ENCODE measurements at regions not wholly inside any gene's neighbourhood (a gene's known extent, or its start where the extent isn't known, plus 50 kb on each side); places are given as distances from the start of the nearest gene placed in this dataset.

GRCh38 chr18:1522249-1522615 lies 617.6 kb downstream of the ADCYAP1 start:
- Histone ChIP-seq H2AK5ac (ENCODE audit: low read length) (no peak overlapping the region), H3K79me2 (ENCODE audit: control insufficient read depth, insufficient read depth, low read length, poor library complexity) (no peaks in the 10 kb centered on the region), H3K4me3 (ENCODE audit: low read depth, low read length) (no peak overlapping the region), H3K18ac (ENCODE audit: low read length) (no peak overlapping the region), H3K9me3 (ENCODE audit: insufficient read depth, low read depth, low read length) (no peaks in the 10 kb centered on the region), H3K27me3 (ENCODE audit: insufficient read depth, low read length) (no peaks in the 10 kb centered on the region), H2BK120ac (ENCODE audit: insufficient read depth, low read length, poor library complexity) (no peak overlapping the region), H3K4ac (ENCODE audit: low read depth, low read length) (no peak overlapping the region), H4K12ac (ENCODE audit: low read depth, low read length) (no peak overlapping the region), H2BK12ac (ENCODE audit: low read length) (no peak overlapping the region), H2BK5ac (ENCODE audit: low read depth, low read length, poor library complexity) (no peak overlapping the region), H3K4me1 (ENCODE audit: control insufficient read depth in 1 of 2, insufficient read depth in 2 of 2, low read length in 2 of 2) (no peaks in the 10 kb centered on the region), H4K91ac (ENCODE audit: low read depth, low read length) (no peak overlapping the region), H2AFZ (ENCODE audit: insufficient read depth, low read length, poor library complexity) (no peak overlapping the region), H3K14ac (ENCODE audit: low read length) (no peak overlapping the region), H3K4me2 (ENCODE audit: low read length) (no peak overlapping the region), H3K27ac (ENCODE audit: low read depth, low read length) (no peak overlapping the region), H3K79me1 (ENCODE audit: low read length) (no peaks in the 10 kb centered on the region), H3K23ac (ENCODE audit: low read length) (no peak overlapping the region), H3K9ac (ENCODE audit: low read length) (no peak overlapping the region), H3K36me3 (ENCODE audit: control insufficient read depth in 1 of 2, insufficient read depth in 2 of 2, low read length in 2 of 2) (no peaks in the 10 kb centered on the region), H4K8ac (ENCODE audit: low read depth, low read length) (no peak overlapping the region)
- no peak for DNase-seq
- no CpG with 5 or more reads among the region's 1 CpG for WGBS (ENCODE audit: extremely low coverage, insufficient coverage, insufficient read length)

DNA sequence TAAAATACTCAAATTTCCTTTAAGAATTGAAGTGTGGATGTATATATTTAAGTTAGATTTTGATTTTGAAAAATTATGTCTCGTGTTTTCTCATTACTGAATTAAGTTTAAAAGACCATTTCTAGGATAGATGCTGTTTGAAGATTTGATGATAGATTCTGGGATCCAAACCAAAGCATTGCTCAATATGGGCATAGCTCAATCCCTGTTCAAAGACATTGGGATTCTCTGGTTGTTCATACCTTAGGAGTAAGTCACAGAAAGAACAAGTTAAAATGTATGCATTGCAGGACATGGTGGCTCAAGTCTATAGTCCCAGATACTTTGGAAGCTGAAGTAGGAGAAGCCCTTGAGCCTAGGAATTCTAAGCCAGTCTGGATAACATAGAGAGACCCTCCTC lies 622.3 kb downstream of the ADCYAP1 start:
- no peak overlapping the region for H2AK5ac ChIP-seq (ENCODE audit: low read length)
- peak; percentile 13 to 57 for DNase-seq
- no peak overlapping the region for H3K27ac ChIP-seq (ENCODE audit: low read depth, low read length)
- no peak overlapping the region for H3K14ac ChIP-seq (ENCODE audit: low read length)
- no peaks in the 10 kb centered on the region for H3K9me3 ChIP-seq (ENCODE audit: insufficient read depth, low read depth, low read length)
- no peak overlapping the region for H2AFZ ChIP-seq (ENCODE audit: insufficient read depth, low read length, poor library complexity)
- H3K4me1 ChIP-seq (ENCODE audit: control insufficient read depth in 1 of 2, insufficient read depth in 2 of 2, low read length in 2 of 2): no peaks in the 10 kb centered on the region
- H3K36me3 ChIP-seq (ENCODE audit: control insufficient read depth in 1 of 2, insufficient read depth in 2 of 2, low read length in 2 of 2): no peaks in the 10 kb centered on the region
- no peak overlapping the region for H2BK120ac ChIP-seq (ENCODE audit: insufficient read depth, low read length, poor library complexity)
- WGBS (ENCODE audit: extremely low coverage, insufficient coverage, insufficient read length): 100% methylated on average over 1 of the region's 1 CpG
- no peak overlapping the region for H4K12ac ChIP-seq (ENCODE audit: low read depth, low read length)
- H2BK5ac ChIP-seq (ENCODE audit: low read depth, low read length, poor library complexity): no peak overlapping the region
- H3K79me2 ChIP-seq (ENCODE audit: control insufficient read depth, insufficient read depth, low read length, poor library complexity): no peaks in the 10 kb centered on the region
- H4K91ac ChIP-seq (ENCODE audit: low read depth, low read length): no peak overlapping the region
- no peak overlapping the region for H3K23ac ChIP-seq (ENCODE audit: low read length)
- H4K8ac ChIP-seq (ENCODE audit: low read depth, low read length): no peak overlapping the region
- H3K18ac ChIP-seq (ENCODE audit: low read length): no peak overlapping the region
- H3K4me2 ChIP-seq (ENCODE audit: low read length): no peak overlapping the region
- no peak overlapping the region for H3K4ac ChIP-seq (ENCODE audit: low read depth, low read length)
- H2BK12ac ChIP-seq (ENCODE audit: low read length): no peak overlapping the region
- H3K4me3 ChIP-seq (ENCODE audit: low read depth, low read length): no peak overlapping the region
- H3K9ac ChIP-seq (ENCODE audit: low read length): no peak overlapping the region
- no peaks in the 10 kb centered on the region for H3K27me3 ChIP-seq (ENCODE audit: insufficient read depth, low read length)
- H3K79me1 ChIP-seq (ENCODE audit: low read length): no peaks in the 10 kb centered on the region

GRCh38 chr18:1527805-1528204 lies 623.1 kb downstream of the ADCYAP1 start:
- no peak overlapping the region for H3K14ac ChIP-seq (ENCODE audit: low read length)
- H3K23ac ChIP-seq (ENCODE audit: low read length): no peak overlapping the region
- no peak overlapping the region for H2AK5ac ChIP-seq (ENCODE audit: low read length)
- no peaks in the 10 kb centered on the region for H3K27me3 ChIP-seq (ENCODE audit: insufficient read depth, low read length)
- no peaks in the 10 kb centered on the region for H3K9me3 ChIP-seq (ENCODE audit: insufficient read depth, low read depth, low read length)
- H2BK12ac ChIP-seq (ENCODE audit: low read length): no peak overlapping the region
- H3K18ac ChIP-seq (ENCODE audit: low read length): no peak overlapping the region
- H3K4ac ChIP-seq (ENCODE audit: low read depth, low read length): no peak overlapping the region
- H3K79me2 ChIP-seq (ENCODE audit: control insufficient read depth, insufficient read depth, low read length, poor library complexity): no peaks in the 10 kb centered on the region
- no peak overlapping the region for H3K9ac ChIP-seq (ENCODE audit: low read length)
- H4K12ac ChIP-seq (ENCODE audit: low read depth, low read length): no peak overlapping the region
- peak; percentile 31 to 75 for DNase-seq
- no peak overlapping the region for H3K27ac ChIP-seq (ENCODE audit: low read depth, low read length)
- no peak overlapping the region for H2BK120ac ChIP-seq (ENCODE audit: insufficient read depth, low read length, poor library complexity)
- H2BK5ac ChIP-seq (ENCODE audit: low read depth, low read length, poor library complexity): no peak overlapping the region
- no peaks in the 10 kb centered on the region for H3K79me1 ChIP-seq (ENCODE audit: low read length)
- H3K4me1 ChIP-seq (ENCODE audit: control insufficient read depth in 1 of 2, insufficient read depth in 2 of 2, low read length in 2 of 2): no peaks in the 10 kb centered on the region
- no peak overlapping the region for H3K4me2 ChIP-seq (ENCODE audit: low read length)
- WGBS (ENCODE audit: extremely low coverage, insufficient coverage, insufficient read length): no CpG with 5 or more reads among the region's 3 CpGs
- no peak overlapping the region for H4K91ac ChIP-seq (ENCODE audit: low read depth, low read length)
- H3K4me3 ChIP-seq (ENCODE audit: low read depth, low read length): no peak overlapping the region
- H2AFZ ChIP-seq (ENCODE audit: insufficient read depth, low read length, poor library complexity): no peak overlapping the region
- H4K8ac ChIP-seq (ENCODE audit: low read depth, low read length): no peak overlapping the region
- no peaks in the 10 kb centered on the region for H3K36me3 ChIP-seq (ENCODE audit: control insufficient read depth in 1 of 2, insufficient read depth in 2 of 2, low read length in 2 of 2)

DNA sequence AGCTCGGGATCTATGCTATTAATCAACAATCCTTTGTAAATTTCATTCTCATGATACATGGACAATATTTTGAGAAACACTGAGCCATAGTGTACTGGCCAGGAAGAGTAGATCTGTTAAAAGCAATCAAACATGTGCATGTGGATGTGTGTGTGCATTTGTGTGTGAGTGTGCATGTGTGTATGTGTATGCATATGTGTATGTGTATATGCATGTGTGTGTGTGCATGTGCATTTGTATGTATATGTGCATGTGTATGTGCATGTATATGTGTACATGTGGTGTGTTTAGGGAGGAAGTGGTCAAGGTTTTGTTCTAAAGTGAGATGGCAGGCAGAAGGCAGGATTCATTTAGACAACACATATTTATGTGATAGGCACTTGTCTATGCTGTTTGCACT lies 623.8 kb downstream of the ADCYAP1 start:
- Histone ChIP-seq H2BK120ac (ENCODE audit: insufficient read depth, low read length, poor library complexity) (no peak overlapping the region), H2BK12ac (ENCODE audit: low read length) (no peak overlapping the region), H2AK5ac (ENCODE audit: low read length) (no peak overlapping the region), H3K4me2 (ENCODE audit: low read length) (no peak overlapping the region), H3K9me3 (ENCODE audit: insufficient read depth, low read depth, low read length) (no peaks in the 10 kb centered on the region), H3K36me3 (ENCODE audit: control insufficient read depth in 1 of 2, insufficient read depth in 2 of 2, low read length in 2 of 2) (no peaks in the 10 kb centered on the region), H4K8ac (ENCODE audit: low read depth, low read length) (no peak overlapping the region), H3K79me1 (ENCODE audit: low read length) (no peaks in the 10 kb centered on the region), H3K9ac (ENCODE audit: low read length) (no peak overlapping the region), H4K91ac (ENCODE audit: low read depth, low read length) (no peak overlapping the region), H3K4me1 (ENCODE audit: control insufficient read depth in 1 of 2, insufficient read depth in 2 of 2, low read length in 2 of 2) (no peaks in the 10 kb centered on the region), H3K23ac (ENCODE audit: low read length) (peak overlapping the region; percentile 89), H3K27ac (ENCODE audit: low read depth, low read length) (no peak overlapping the region), H4K12ac (ENCODE audit: low read depth, low read length) (no peak overlapping the region), H2AFZ (ENCODE audit: insufficient read depth, low read length, poor library complexity) (no peak overlapping the region), H3K27me3 (ENCODE audit: insufficient read depth, low read length) (no peaks in the 10 kb centered on the region), H3K14ac (ENCODE audit: low read length) (no peak overlapping the region), H3K4me3 (ENCODE audit: low read depth, low read length) (no peak overlapping the region), H3K79me2 (ENCODE audit: control insufficient read depth, insufficient read depth, low read length, poor library complexity) (no peaks in the 10 kb centered on the region), H3K18ac (ENCODE audit: low read length) (no peak overlapping the region), H3K4ac (ENCODE audit: low read depth, low read length) (no peak overlapping the region), H2BK5ac (ENCODE audit: low read depth, low read length, poor library complexity) (no peak overlapping the region)
- DNase-seq: no peak
- WGBS (ENCODE audit: extremely low coverage, insufficient coverage, insufficient read length): no CpG with 5 or more reads among the region's 1 CpG

All from trophoblast cell (in vitro differentiated cells and primary cell).